T-helper 2 cell (primary cell): ENCODE measurements at regions not wholly inside any gene's neighbourhood (a gene's known extent, or its start where the extent isn't known, plus 50 kb on each side); places are given as distances from the start of the nearest gene placed in this dataset.
"Not testable (repeated sequence)": the region's sequence is repeated elsewhere in the genome, so short reads cannot be mapped to it uniquely, and the experiment has no call there.

Source experiments
- DNase-seq, 5 experiments: peaks; one replicate each; pipeline versions ENCODE4 v3.0.0 to v3.0.0-alpha.2; 2012 to 2022

DNA sequence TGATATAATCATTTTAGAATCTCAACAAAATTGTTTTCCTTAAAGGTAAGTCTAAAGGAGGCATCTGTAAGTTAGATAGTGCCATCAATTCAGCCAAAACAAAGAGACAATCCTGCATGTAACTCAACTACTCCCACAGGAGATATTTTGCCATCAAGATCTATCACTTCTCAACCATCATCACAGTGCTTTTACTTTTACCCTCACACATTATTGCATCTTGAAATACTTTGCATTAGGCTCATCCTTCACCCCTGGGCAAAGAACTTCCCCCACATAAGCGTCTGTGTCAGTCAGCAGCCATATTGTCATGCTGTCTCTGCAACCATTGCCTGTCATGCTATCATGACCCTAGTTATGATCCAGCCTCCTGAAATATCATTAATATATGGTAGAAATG, 54.9 kb upstream of the NLGN1 start:
- DNase-seq, result no peak

GRCh38 chr3:173340626-173341025, 56.9 kb upstream of the NLGN1 start:
- no peak for DNase-seq

- no peak for DNase-seq
Measured at GRCh38 chr3:173336261-173336660, 61.3 kb upstream of the NLGN1 start.

- DNase-seq, result no peak
Measured at GRCh38 chr3:173306110-173306509, 91.4 kb upstream of the NLGN1 start.

GRCh38 chr3:173304182-173304800, 93.3 kb upstream of the NLGN1 start:
- DNase-seq, result no peak

DNA sequence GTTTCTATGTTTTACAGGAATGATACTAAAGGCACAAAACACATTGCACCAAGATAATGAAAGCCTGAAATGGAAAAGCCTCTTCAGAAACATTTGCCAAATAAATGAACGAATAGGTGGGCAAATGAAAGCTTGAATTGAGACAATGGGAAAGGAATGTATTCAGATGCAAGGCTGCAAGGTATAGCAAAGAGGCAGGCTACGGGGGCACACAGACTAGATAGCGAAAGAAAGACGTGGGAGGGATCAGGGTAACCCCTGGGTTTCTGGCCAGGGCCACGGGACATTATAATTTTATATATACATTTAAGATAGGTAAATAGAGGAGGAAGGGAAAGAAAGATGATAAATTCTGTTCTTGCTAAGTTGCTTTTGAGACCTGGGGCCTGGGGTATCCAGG, 95.9 kb upstream of the NLGN1 start:
- DNase-seq, result no peak

DNA sequence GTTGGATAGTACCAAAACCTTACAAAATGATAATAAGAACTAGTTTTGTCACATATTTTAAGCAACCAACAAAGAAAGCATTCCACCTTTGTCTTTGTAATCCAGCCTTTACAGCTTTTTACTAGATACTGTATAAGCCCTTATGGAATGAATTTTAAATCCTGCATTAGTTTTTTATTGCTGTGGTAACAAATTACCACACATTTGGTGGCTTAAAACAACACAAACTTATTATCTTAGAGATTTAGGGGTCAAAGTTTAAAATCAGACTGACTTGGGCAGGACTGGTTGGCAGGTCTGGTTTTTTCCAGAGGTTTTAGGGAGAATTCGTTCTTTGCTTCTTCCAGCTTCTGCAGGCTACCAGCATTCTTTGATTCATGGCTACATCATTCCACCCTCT, 108.5 kb upstream of the NLGN1 start:
- DNase-seq, result no peak

DNA sequence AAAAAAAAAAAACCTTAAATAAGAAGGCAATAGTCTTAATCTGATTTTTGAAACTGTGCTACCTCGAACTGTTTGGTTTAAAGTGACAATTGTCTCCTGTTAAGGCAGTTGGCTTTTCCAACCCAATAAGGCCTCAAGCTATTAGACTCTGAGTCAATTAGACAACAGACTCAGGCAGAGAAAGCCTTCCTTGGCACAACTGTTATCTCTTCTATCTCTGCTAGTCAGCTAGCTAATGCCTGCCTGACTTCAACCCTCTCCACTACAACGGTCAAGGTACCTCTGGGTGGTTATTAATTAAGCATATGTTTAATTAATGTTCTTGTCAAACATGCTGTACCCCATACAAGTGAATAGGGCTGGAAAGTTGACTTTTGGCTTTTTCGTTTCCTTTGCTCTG, 110.2 kb upstream of the NLGN1 start:
- DNase-seq, result no peak

DNA sequence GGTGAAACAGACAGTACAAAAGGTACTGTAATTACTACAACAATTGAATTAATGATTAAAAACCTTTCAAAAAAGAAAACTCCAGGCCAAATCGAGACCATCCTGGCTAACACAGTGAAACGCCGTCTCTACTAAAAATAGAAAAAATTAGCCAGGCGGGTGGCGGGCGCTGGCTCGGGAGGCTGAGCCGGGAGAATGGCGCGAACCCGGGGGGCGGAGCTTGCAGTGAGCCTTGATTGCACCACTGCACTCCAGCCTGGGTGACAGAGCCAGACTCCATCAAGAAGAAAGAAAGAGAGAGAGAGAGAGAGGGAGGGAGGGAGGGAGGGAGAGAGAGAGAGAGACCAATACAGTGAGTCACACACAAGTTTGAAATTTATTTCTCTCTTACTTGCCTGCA, 111.0 kb upstream of the NLGN1 start:
- DNase-seq, result not testable (repeated sequence)

GRCh38 chr3:173284301-173284700, 113.2 kb upstream of the NLGN1 start:
- DNase-seq, result no peak

DNA sequence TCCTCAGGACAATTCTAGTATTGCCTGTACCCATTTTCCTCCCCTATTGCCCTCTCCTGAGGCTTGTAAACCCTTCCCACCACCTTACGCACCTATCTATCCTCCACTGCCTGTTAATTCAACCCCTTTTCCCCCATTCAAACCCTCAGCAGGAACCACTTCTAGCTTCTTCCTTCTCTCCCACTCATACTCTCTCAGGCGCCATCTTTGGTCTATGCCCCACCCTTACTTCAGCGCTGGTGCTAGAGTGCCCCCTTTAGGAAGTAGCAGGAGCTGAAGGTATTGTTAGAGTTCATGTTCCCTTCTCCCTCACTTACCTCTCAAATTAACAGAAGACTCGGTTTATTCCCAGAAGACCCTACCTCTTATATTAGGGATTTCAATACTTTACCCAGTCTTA, 121.8 kb upstream of the NLGN1 start:
- DNase-seq, result peak in 1 of 5 experiments; percentile 12

DNA sequence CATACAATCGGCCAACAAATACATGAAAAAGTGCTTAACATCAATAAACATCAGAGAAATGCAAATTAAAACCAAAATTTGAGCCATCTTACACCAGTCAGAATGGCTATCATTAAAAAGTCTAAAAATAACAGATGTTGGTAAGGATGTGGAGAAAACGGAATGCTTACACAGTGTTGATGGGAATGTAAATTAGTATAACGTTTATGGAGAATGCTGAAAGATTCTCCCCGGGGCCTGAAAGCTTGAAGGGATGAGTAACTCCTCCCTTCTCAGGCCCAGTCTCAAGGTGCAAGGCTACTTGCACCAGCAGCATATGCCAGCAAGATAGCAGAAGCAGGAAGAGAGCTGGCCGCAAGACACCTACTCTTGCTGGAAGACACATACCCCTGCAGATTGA, 123.7 kb upstream of the NLGN1 start:
- DNase-seq, result no peak

GRCh38 chr3:173268781-173269180, 127.7 kb upstream of the SPATA16 start:
- no peak for DNase-seq

DNA sequence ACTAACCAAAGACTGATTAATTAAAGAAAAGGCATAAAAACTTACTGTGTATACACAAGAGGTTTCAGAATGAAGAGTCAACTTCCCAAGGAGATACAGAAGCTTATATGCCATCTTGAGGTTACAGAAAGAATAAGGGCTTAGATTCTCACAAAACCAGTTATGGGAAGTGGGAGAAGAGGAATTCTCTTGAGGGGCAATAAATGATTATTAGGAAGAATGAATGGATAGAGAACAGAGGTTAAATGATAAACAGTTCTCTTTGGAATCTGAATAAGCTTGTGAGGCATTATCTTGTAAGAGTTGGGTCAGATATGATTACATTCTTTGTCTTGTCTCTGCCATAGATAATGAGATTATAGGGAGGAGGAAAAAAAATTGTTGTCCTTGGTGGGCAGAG, 126.7 kb upstream of the SPATA16 start:
- no peak for DNase-seq

DNA sequence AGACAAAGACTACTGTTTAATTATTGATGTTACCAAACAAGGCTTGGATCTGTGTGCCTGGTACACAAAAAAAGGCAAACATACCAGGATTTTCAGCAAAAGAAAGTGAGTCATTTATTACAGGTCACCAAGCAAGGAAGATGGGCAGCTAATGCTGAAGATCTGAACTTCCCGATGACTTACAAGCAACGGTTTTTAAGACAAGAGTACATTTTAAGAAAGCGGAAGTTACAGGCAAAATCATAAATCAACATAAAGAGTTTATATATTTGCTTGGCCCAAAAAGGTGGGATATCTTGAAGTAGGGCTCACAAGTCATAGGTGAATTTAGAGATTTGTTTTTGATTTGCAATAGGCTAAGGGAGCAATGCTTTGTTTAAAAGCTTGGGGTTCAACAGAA, 125.4 kb upstream of the SPATA16 start:
- no peak for DNase-seq

GRCh38 chr3:173258697-173259096, 117.7 kb upstream of the SPATA16 start:
- no peak for DNase-seq

DNA sequence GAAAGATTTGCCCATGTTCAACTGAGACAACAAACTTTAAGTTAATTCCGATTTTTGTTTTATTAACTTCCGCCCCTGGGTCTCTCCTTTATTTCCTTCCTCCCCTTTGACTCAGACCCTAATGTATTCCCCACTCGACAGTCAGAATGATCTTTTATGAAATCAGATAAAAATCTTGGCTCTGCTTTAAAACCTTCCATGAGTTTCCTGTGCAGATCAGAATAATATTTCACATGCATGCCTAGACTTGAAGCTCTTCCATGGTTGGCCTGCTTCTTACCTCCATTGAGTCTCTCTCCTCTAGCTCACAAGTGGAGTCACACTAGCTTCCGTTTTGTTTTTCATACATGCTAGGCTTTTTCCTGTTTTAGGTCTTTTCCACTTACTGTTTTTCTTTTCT, 116.8 kb upstream of the SPATA16 start:
- no peak for DNase-seq

DNA sequence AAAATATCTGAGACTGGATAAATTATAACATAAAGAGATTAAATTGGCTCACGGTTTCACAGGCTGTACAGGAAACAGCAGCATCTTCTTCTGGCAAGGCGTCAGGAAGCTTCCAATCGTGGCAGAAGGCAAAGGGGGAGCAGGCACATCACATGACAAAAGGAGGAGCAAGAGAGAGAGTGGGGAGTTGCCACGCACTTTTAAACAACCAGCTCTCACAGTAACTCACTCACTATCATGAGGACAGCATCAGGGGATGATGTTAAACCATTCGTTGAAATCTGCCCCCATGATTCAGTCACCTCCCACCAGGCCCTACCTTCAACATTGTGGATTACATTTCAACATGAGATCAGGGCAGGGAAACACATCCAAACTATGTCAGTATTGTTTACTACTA, 114.5 kb upstream of the SPATA16 start:
- DNase-seq, result no peak

- no peak for DNase-seq
Measured at GRCh38 chr3:173253471-173253870, 112.4 kb upstream of the SPATA16 start.

DNA sequence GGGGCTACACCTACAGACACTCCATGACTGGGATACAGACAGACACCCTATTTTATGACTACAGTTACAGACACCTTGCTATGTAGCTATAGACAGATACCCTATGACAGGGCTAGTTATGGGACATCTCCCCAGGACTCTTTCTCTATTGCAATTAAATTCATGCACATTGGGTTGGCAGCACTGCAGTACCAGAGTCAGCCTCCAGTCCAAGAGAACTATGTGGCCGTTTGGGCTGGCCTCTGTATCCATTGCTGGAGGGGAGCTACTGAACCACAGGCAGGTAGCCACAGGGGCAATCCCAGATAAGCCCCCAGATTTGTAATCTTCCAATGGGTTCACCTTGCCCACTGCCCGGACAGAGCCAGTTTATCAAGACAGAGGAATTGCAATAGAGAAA, 108.4 kb upstream of the SPATA16 start:
- DNase-seq, result no peak

DNA sequence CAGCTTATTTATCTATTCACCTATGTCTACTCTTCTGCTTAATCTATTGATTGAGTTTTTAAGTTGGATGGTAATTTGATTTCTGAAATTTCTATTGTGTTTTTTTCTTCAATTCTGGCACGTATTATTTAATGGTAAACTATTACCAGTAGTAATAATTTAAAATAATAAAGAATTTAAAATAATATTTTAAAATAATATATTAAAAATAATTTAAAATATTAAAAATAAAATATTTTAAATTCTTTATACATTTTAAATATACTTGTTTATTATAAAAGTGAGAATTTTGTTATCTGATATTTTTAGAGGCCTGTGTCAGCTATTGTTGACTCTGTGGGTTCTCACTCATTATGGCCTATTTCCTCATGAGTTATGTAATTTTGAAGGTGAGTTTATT, 100.7 kb upstream of the SPATA16 start:
- no peak for DNase-seq

- DNase-seq, result no peak
Measured at GRCh38 chr3:173238091-173238490, 97.1 kb upstream of the SPATA16 start.

- no peak for DNase-seq
Measured at GRCh38 chr3:173225351-173225750, 84.3 kb upstream of the SPATA16 start.

- DNase-seq, result no peak
Measured at GRCh38 chr3:173221010-173221409, 80.0 kb upstream of the SPATA16 start.

- DNase-seq, result no peak
Measured at GRCh38 chr3:173217127-173217526, 76.1 kb upstream of the SPATA16 start.

- DNase-seq, result no peak
Measured at GRCh38 chr3:173216063-173216462, 75.0 kb upstream of the SPATA16 start.
